ENCODE measurements at regions not wholly inside any gene's neighbourhood (a gene's known extent, or its start where the extent isn't known, plus 50 kb on each side); places are given as distances from the start of the nearest gene placed in this dataset.

- POLR2A ChIA-PET (ENCODE audit: low non-redundant PET) = no interaction called here
Observed at GRCh38 chr12:3437986-3438385, 53.0 kb upstream of the PRMT8 start.

GRCh38 chr12:3438401-3438800 is 52.6 kb upstream of the PRMT8 start:
- Histone ChIP-seq H3K4me3 (ENCODE audit: low read depth, low read length, poor library complexity, severe bottlenecking) (no peak overlapping the region), H3K27me3 (replicated peaks; ENCODE audit: insufficient read depth, low read depth, low read length, poor library complexity) (peaks cover 4% of the 10 kb centered on the region), H3K27ac (ENCODE audit: low read depth, low read length, poor library complexity, severe bottlenecking) (no peak overlapping the region), H3K4me1 (ENCODE audit: insufficient read depth, low read length, poor library complexity, severe bottlenecking) (no peaks in the 10 kb centered on the region), H3K36me3 (ENCODE audit: insufficient read depth, low read length, poor library complexity, severe bottlenecking) (no peaks in the 10 kb centered on the region), H3K9me3 (ENCODE audit: low read depth, low read length, poor library complexity, severe bottlenecking) (no peaks in the 10 kb centered on the region)
- intact Hi-C loops (cut with micrococcal nuclease; ENCODE audit: unreplicated experiment) = no loop called here
- no peak for TF ChIP-seq EZH2 (IDR thresholded peaks at IDR 0.05; ENCODE audit: borderline replicate concordance, low read depth, low read length, poor library complexity, severe bottlenecking)
- no peak for TF ChIP-seq CTCF (conservative IDR thresholded peaks at IDR 0.05; ENCODE audit: low read depth, low read length)
- CTCF ChIA-PET = no interaction called here
- no TSS peak for BruUV-seq (replicated peaks)
- DNase-seq (ENCODE audit: low spot score) = no peak
- POLR2A ChIA-PET (ENCODE audit: low non-redundant PET) = no interaction called here

More at GRCh38 chr12:3437986-3438385, 53.0 kb upstream of the PRMT8 start:
- no peak overlapping the region for H3K4me3 ChIP-seq (ENCODE audit: low read depth, low read length, poor library complexity, severe bottlenecking)
- H3K4me1 ChIP-seq (ENCODE audit: insufficient read depth, low read length, poor library complexity, severe bottlenecking) = no peaks in the 10 kb centered on the region
- TF ChIP-seq EZH2 (IDR thresholded peaks at IDR 0.05; ENCODE audit: borderline replicate concordance, low read depth, low read length, poor library complexity, severe bottlenecking) (no peak), CTCF (conservative IDR thresholded peaks at IDR 0.05; ENCODE audit: low read depth, low read length) (no peak)
- intact Hi-C loops (cut with micrococcal nuclease; ENCODE audit: unreplicated experiment) = no loop called here
- peaks cover 4% of the 10 kb centered on the region for H3K27me3 ChIP-seq (replicated peaks; ENCODE audit: insufficient read depth, low read depth, low read length, poor library complexity)
- H3K9me3 ChIP-seq (ENCODE audit: low read depth, low read length, poor library complexity, severe bottlenecking) = no peaks in the 10 kb centered on the region
- CTCF ChIA-PET = no interaction called here
- no peak overlapping the region for H3K27ac ChIP-seq (ENCODE audit: low read depth, low read length, poor library complexity, severe bottlenecking)
- DNase-seq (ENCODE audit: low spot score) = no peak
- no peaks in the 10 kb centered on the region for H3K36me3 ChIP-seq (ENCODE audit: insufficient read depth, low read length, poor library complexity, severe bottlenecking)
- BruUV-seq (replicated peaks) = no TSS peak

All from A673 (cell line).